HG03103 (cell line): ENCODE measurements at regions not wholly inside any gene's neighbourhood (a gene's known extent, or its start where the extent isn't known, plus 50 kb on each side); places are given as distances from the start of the nearest gene placed in this dataset.

Source experiments
- ATAC-seq: cut with Tn5 transposase; IDR thresholded peaks from one replicate; pipeline ENCODE4 v1.9.1; 2021; ENCODE audit warnings: low read depth; ENCODE audit not compliant: unreplicated experiment

GRCh38 chr6:126526996-126527606 lies 187.2 kb downstream of the CENPW start:
- ATAC-seq: no peak

- no peak for ATAC-seq
Observed at GRCh38 chr6:126529637-126530362, 189.9 kb downstream of the CENPW start.

- no peak for ATAC-seq
Observed at GRCh38 chr6:126530775-126531174, 190.9 kb downstream of the CENPW start.

- peak; percentile 26 for ATAC-seq
Observed at GRCh38 chr6:126531286-126531685, 191.4 kb downstream of the CENPW start.

- ATAC-seq: peak; percentile 72
Observed at GRCh38 chr6:126531840-126532239, 191.9 kb downstream of the CENPW start.

- no peak for ATAC-seq
Observed at GRCh38 chr6:126534401-126534800, 194.5 kb downstream of the CENPW start.

- no peak for ATAC-seq
Observed at GRCh38 chr6:126535138-126535537, 195.2 kb downstream of the CENPW start.

- no peak for ATAC-seq
Observed at GRCh38 chr6:126535595-126535994, 195.7 kb downstream of the CENPW start.

GRCh38 chr6:126537061-126537816 lies 197.3 kb downstream of the CENPW start:
- ATAC-seq: no peak

GRCh38 chr6:126539022-126539421 lies 199.1 kb downstream of the CENPW start:
- ATAC-seq: no peak

GRCh38 chr6:126540161-126540560 lies 200.2 kb downstream of the CENPW start:
- ATAC-seq: no peak

GRCh38 chr6:126541806-126542491 lies 202.0 kb downstream of the CENPW start:
- ATAC-seq: no peak

GRCh38 chr6:126546541-126547120 lies 206.7 kb downstream of the CENPW start:
- ATAC-seq: no peak

- ATAC-seq: no peak
Observed at GRCh38 chr6:126548300-126548699, 208.4 kb downstream of the CENPW start.

- ATAC-seq: no peak
Observed at GRCh38 chr6:126550323-126550722, 210.4 kb downstream of the CENPW start.

GRCh38 chr6:126551832-126552231 lies 211.9 kb downstream of the CENPW start:
- no peak for ATAC-seq

GRCh38 chr6:126553854-126554253 lies 213.9 kb downstream of the CENPW start:
- ATAC-seq: no peak

GRCh38 chr6:126570507-126570906 lies 230.6 kb downstream of the CENPW start:
- no peak for ATAC-seq

GRCh38 chr6:126574301-126574700 lies 234.4 kb downstream of the CENPW start:
- no peak for ATAC-seq

- no peak for ATAC-seq
Observed at GRCh38 chr6:126581316-126581715, 241.4 kb downstream of the CENPW start.
